ENCODE measurements at regions not wholly inside any gene's neighbourhood (a gene's known extent, or its start where the extent isn't known, plus 50 kb on each side); places are given as distances from the start of the nearest gene placed in this dataset.

GRCh38 chr1:229991724-229992333, 75.2 kb upstream of the GALNT2 start:
- Histone ChIP-seq H3K36me3 (replicated peaks; ENCODE audit: control insufficient read depth, insufficient read depth, low read length) (no peaks in the 10 kb centered on the region), H3K27me3 (ENCODE audit: control insufficient read depth, insufficient read depth, low read length) (no peaks in the 10 kb centered on the region; the same call in 1 of the 2 replicates), H3K4me3 (ENCODE audit: insufficient read depth, low read depth, low read length) (no peak overlapping the region)
- no peak for DNase-seq

- Histone ChIP-seq H3K4me3 (ENCODE audit: insufficient read depth, low read depth, low read length) (no peak overlapping the region), H3K27me3 (ENCODE audit: control insufficient read depth, insufficient read depth, low read length) (no peaks in the 10 kb centered on the region; the same call in 1 of the 2 replicates), H3K36me3 (replicated peaks; ENCODE audit: control insufficient read depth, insufficient read depth, low read length) (no peaks in the 10 kb centered on the region)
- no peak for DNase-seq
Measured at GRCh38 chr1:229993060-229993459, 74.0 kb upstream of the GALNT2 start.

GRCh38 chr1:229993894-229994293, 73.1 kb upstream of the GALNT2 start:
- H3K4me3 ChIP-seq (ENCODE audit: insufficient read depth, low read depth, low read length): no peak overlapping the region
- no peaks in the 10 kb centered on the region for H3K36me3 ChIP-seq (replicated peaks; ENCODE audit: control insufficient read depth, insufficient read depth, low read length)
- H3K27me3 ChIP-seq (ENCODE audit: control insufficient read depth, insufficient read depth, low read length): no peaks in the 10 kb centered on the region
- no peak for DNase-seq

- DNase-seq: peak; percentile 21
- no peaks in the 10 kb centered on the region for H3K36me3 ChIP-seq (replicated peaks; ENCODE audit: control insufficient read depth, insufficient read depth, low read length)
- H3K4me3 ChIP-seq (ENCODE audit: insufficient read depth, low read depth, low read length): no peak overlapping the region
- no peaks in the 10 kb centered on the region for H3K27me3 ChIP-seq (ENCODE audit: control insufficient read depth, insufficient read depth, low read length)
Measured at GRCh38 chr1:229999004-229999670, 67.9 kb upstream of the GALNT2 start.

- no peaks in the 10 kb centered on the region for H3K36me3 ChIP-seq (replicated peaks; ENCODE audit: control insufficient read depth, insufficient read depth, low read length)
- no peak for DNase-seq
- no peaks in the 10 kb centered on the region for H3K27me3 ChIP-seq (ENCODE audit: control insufficient read depth, insufficient read depth, low read length)
- no peak overlapping the region for H3K4me3 ChIP-seq (ENCODE audit: insufficient read depth, low read depth, low read length)
Measured at GRCh38 chr1:230000493-230001184, 66.4 kb upstream of the GALNT2 start.

GRCh38 chr1:230002164-230002803, 64.8 kb upstream of the GALNT2 start:
- no peaks in the 10 kb centered on the region for H3K36me3 ChIP-seq (replicated peaks; ENCODE audit: control insufficient read depth, insufficient read depth, low read length)
- no peak overlapping the region for H3K4me3 ChIP-seq (ENCODE audit: insufficient read depth, low read depth, low read length)
- H3K27me3 ChIP-seq (ENCODE audit: control insufficient read depth, insufficient read depth, low read length): no peaks in the 10 kb centered on the region
- DNase-seq: no peak

GRCh38 chr1:230003409-230003808, 63.6 kb upstream of the GALNT2 start:
- no peak overlapping the region for H3K4me3 ChIP-seq (ENCODE audit: insufficient read depth, low read depth, low read length)
- no peaks in the 10 kb centered on the region for H3K36me3 ChIP-seq (replicated peaks; ENCODE audit: control insufficient read depth, insufficient read depth, low read length)
- no peak for DNase-seq
- no peaks in the 10 kb centered on the region for H3K27me3 ChIP-seq (ENCODE audit: control insufficient read depth, insufficient read depth, low read length)

GRCh38 chr1:230005040-230005439, 62.0 kb upstream of the GALNT2 start:
- Histone ChIP-seq H3K4me3 (ENCODE audit: insufficient read depth, low read depth, low read length) (no peak overlapping the region), H3K27me3 (ENCODE audit: control insufficient read depth, insufficient read depth, low read length) (no peaks in the 10 kb centered on the region), H3K36me3 (replicated peaks; ENCODE audit: control insufficient read depth, insufficient read depth, low read length) (no peaks in the 10 kb centered on the region)
- no peak for DNase-seq

- DNase-seq: no peak
- Histone ChIP-seq H3K27me3 (ENCODE audit: control insufficient read depth, insufficient read depth, low read length) (no peaks in the 10 kb centered on the region), H3K4me3 (ENCODE audit: insufficient read depth, low read depth, low read length) (no peak overlapping the region), H3K36me3 (replicated peaks; ENCODE audit: control insufficient read depth, insufficient read depth, low read length) (no peaks in the 10 kb centered on the region)
Measured at GRCh38 chr1:230008721-230009120, 58.3 kb upstream of the GALNT2 start.

GRCh38 chr1:230009611-230010313, 57.3 kb upstream of the GALNT2 start:
- DNase-seq: no peak
- Histone ChIP-seq H3K27me3 (ENCODE audit: control insufficient read depth, insufficient read depth, low read length) (no peaks in the 10 kb centered on the region), H3K4me3 (ENCODE audit: insufficient read depth, low read depth, low read length) (no peak overlapping the region), H3K36me3 (replicated peaks; ENCODE audit: control insufficient read depth, insufficient read depth, low read length) (no peaks in the 10 kb centered on the region)

- H3K4me3 ChIP-seq (ENCODE audit: insufficient read depth, low read depth, low read length): no peak overlapping the region
- no peaks in the 10 kb centered on the region for H3K36me3 ChIP-seq (replicated peaks; ENCODE audit: control insufficient read depth, insufficient read depth, low read length)
- no peaks in the 10 kb centered on the region for H3K27me3 ChIP-seq (ENCODE audit: control insufficient read depth, insufficient read depth, low read length)
- DNase-seq: no peak
Measured at GRCh38 chr1:230010603-230011332, 56.3 kb upstream of the GALNT2 start.

- Histone ChIP-seq H3K36me3 (replicated peaks; ENCODE audit: control insufficient read depth, insufficient read depth, low read length) (no peaks in the 10 kb centered on the region), H3K27me3 (ENCODE audit: control insufficient read depth, insufficient read depth, low read length) (no peaks in the 10 kb centered on the region), H3K4me3 (ENCODE audit: insufficient read depth, low read depth, low read length) (no peak overlapping the region)
- DNase-seq: no peak
Measured at GRCh38 chr1:230011333-230012092, 55.5 kb upstream of the GALNT2 start.

- H3K27me3 ChIP-seq (ENCODE audit: control insufficient read depth, insufficient read depth, low read length): no peaks in the 10 kb centered on the region
- no peak overlapping the region for H3K4me3 ChIP-seq (ENCODE audit: insufficient read depth, low read depth, low read length)
- no peaks in the 10 kb centered on the region for H3K36me3 ChIP-seq (replicated peaks; ENCODE audit: control insufficient read depth, insufficient read depth, low read length)
- no peak for DNase-seq
Measured at GRCh38 chr1:230012093-230012393, 55.0 kb upstream of the GALNT2 start.

Data from H7 (cell line).